CD4-positive, alpha-beta T cell treated with Interleukin-2 at 100 ng/mL for 4 hours (primary cell): ENCODE measurements at regions not wholly inside any gene's neighbourhood (a gene's known extent, or its start where the extent isn't known, plus 50 kb on each side); places are given as distances from the start of the nearest gene placed in this dataset.
"Not testable (repeated sequence)": the region's sequence is repeated elsewhere in the genome, so short reads cannot be mapped to it uniquely, and the experiment has no call there.

Source experiments
- DNase-seq: peaks from one replicate; pipeline ENCODE4 v3.0.0-alpha.2; 2020; ENCODE audit warnings: low spot score

DNA sequence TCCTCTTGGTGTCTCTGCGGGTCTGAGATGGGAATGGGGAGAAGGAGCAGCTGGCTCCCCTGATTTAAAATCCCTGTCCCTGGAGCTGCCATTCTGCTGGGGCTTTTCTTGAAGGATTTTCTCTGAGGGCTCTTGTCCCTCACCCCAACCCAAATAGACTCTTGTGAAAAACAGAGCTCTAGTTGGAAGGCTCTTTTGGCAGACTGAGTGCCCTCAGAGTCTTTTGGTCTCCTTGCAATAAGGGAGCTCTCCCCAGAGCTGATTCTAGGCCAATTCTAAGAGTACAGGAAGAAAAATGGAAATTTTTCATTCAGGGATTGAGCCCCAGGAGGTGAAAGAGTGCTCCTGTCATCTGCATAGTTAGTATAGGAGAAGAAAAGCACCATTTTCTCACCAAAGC, 238.3 kb downstream of the COG6 start:
- no peak for DNase-seq

DNA sequence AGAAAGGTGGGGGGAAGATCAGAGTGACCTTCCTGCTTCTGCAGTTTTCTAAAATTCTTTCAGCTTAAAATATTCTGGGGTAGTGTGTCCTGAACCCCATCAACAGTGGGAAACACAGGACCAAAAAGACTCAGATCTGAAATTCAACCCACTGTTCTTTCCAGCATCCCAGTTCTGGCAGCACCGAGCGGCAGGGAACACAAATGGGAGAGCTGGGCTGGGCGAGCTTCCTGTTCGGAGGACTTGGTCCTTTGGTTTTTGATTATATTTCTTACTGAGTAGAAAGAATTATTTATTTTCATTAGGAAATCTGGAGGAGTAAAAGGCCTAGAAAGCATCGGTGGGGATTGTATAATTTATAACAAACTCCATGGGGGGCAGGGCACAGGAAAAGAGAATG, 239.1 kb downstream of the COG6 start:
- no peak for DNase-seq

DNA sequence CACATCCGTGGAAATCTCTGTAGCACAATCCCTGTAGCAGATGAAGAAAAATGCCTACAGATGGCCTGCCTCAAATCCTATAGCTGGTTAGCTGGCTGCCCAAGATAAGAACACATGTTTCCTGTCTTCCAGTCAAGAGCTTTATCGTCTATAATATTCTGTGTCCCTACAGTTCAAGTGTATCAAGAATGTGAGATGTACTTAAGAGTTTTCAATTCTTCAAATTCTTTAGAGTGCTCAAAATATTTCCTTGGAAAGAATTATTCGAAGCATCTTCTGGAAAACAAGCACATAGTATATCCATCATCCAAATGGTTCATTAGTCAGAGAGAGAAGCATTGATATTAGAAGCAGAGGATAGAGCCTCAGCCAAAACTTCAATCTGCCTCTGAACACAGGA, 239.8 kb downstream of the COG6 start:
- DNase-seq = no peak

DNA sequence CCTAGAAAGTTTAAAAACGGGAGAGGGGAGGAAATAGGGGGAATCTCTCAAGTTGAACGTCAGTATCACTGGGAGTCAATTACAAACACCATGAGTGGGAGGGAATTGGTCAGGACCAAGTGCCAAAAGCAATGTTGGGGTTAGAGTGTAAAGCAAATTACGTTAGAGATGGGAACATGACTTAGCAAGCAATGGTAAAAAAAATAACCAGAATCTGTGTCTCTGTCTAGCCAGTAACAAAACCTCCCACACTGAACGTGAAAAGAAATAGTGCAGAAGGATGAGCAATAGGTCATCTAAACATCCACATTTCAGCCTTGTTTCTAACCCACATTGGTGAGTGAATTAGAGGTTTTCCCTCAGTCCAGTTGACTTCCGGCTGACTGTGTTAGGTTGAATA, 242.2 kb downstream of the COG6 start:
- DNase-seq = no peak

DNA sequence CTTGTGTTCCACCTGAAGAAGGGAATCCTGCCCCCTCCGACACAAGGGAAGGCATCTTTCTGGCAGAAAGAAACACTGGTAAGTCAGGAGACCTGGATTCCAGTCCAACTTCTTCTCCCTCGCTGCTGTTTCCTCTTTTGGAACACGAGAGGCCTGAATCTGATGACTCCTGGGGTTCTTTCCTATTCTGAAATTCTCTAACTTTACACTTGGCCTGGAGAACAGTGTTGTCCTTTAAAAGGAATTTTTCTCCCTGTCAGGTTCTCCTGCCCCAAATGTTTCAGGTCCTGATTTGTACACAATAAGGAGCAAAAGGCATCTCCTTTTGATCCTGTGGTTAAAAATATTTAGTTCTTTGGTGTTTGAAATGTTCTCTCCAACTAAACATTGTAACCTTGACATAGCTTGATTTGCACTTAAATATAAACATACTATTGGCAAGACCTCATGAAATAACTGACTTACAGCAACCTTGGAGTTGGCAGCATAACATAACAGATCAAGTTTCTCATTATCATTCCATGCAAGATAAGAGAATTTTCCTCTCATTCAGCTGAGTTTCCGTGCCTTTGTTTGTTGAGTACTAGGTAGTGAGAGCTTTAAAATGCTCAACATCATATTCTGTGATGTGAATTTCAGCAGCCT, 244.8 kb downstream of the COG6 start:
- DNase-seq = no peak

DNA sequence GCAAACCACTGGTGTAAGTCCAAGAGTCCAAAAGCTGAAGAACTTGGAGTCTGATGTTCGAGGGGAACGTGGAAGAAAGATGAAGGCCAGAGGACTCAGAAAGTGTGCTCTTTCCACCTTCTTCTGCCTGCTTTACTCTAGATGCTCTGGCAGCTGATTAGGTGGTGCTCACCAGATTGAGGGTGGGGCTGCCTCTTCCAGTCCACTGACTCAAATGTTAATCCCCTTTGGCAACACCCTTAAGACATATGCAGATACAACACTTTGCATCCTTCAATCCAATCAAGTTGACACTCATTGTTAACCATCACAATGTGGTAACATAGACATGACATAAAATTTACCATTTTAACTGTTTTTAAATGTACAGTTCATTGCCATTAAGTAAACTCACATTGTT, 249.5 kb downstream of the COG6 start:
- DNase-seq = no peak

DNA sequence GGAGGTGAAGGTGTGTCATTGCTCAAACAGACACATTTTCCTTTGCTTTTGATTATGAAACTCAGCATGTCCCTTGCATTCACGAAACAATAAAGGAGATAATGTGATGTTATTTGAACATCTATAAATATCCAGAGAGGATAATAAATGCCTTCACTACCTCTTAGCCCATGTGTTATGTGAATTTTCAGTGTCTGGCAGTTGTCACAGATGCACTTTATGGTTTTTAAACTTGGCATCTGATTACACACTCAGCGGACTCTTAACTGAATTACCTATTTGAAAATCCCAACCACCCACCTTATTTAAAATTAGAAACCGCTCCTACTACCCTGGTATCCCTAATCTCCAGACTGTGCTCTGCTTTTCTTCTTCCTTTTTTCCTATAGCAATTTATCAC, 254.2 kb downstream of the COG6 start:
- no peak for DNase-seq

DNA sequence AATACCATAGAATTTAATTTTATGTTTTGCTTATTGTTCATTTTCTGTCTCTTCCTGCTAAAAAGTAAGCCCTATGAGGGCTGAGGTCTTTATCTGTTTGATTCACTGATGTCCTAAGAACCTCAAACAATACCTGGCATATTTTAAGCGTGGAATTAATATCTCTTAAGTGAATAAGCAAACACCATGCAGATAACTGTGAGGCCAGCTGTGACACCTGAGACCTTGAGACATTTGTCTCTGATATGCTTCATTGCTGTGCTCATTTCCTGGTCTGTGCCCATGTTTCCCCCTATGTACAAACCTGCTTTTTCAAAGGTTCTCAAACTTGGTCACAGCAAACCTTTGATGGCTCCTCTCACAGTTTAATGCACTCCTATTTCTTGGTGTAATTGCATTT, 254.6 kb downstream of the COG6 start:
- no peak for DNase-seq

DNA sequence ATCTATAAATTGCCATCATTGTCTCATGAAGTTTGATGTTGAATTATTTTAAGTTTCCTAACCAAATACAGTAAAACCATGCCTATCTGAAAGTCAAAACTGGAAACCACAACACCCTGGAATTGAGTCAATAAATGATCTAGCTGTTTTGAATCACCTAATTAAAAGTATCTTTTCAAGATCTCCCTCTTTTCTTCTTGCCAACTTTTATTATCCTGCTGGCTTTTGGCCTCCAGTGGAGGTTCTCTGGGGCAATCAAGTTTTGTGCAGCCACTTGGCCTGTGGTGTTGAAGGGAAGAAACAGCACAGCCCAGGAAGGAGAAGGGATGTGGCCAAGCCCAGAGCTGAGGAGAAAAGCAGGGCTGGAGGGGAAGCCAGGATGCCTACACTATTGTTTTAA, 255.4 kb downstream of the COG6 start:
- no peak for DNase-seq

DNA sequence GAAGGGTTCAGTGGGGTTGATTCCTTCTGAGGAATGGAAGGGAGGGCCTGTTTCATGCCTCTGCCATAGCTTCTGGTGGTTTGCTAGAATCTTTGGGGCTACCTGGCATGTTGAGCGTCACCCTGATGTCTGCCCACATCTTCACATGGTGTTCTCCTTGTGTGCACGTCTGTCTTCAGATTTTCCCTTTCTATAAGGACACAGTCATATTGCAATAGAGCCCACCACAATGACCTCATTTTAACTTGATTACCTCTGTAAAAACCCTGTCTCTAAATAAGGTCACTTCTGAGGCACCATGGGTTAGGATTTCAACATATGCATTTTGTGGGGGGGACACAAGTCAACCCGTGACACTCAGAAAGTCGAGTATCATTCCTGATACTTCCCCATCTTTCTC, 257.9 kb downstream of the COG6 start:
- no peak for DNase-seq

DNA sequence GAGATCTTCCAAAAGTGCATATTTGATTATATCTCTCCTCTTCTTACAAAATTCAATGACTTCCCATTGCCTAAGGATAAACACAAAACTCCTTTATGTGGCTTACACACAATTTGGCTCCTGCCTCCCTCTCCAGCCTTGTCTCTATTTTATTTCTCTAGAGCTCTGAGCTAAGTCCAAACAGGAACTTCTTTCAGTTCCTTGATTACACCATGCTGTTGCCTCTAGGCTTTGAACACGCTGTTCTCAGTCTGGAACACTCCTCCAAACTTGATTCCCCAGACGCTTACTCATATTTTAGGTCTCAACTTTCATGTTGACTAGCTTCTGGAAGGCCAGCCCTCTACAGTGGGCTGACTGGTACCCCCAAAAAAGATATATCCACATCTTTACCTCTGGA, 258.5 kb downstream of the COG6 start:
- DNase-seq = no peak

DNA sequence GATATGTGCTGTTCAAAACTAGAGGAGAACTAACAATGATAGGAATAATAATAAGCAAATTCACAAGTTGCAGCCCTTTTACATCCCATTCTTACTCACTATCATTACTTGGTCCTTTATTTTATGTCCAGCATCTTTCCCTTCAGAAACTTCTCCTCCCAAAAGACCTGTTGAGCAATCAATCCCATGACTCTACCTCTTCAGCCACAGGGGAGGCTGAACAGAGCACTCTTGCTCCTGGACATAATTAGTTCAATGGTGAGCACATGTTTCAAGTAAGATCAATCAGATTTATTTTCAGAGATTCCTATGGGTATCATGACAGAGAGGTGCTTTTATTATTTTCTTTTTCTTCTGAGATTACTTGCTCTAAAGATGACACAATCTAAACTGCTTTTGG, 260.0 kb downstream of the COG6 start:
- DNase-seq = no peak

DNA sequence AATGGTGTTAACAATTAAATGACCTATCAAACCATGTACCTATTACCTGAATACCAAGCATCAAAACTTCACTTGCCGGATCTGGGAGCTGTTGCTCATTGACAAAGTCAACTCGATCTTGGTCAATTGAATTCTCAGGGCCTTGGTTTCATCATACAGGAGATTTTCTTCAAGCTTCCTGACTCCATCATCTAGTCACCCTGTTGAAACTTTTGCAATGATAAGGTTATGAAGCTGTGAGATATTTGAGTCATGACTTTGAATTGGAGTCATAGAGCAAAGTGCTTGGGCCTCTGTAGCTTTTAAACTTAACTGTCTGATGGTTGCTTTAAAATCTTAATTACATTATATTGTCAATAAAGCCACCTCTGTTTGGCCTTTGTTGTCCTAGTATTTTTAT, 260.9 kb downstream of the COG6 start:
- no peak for DNase-seq

DNA sequence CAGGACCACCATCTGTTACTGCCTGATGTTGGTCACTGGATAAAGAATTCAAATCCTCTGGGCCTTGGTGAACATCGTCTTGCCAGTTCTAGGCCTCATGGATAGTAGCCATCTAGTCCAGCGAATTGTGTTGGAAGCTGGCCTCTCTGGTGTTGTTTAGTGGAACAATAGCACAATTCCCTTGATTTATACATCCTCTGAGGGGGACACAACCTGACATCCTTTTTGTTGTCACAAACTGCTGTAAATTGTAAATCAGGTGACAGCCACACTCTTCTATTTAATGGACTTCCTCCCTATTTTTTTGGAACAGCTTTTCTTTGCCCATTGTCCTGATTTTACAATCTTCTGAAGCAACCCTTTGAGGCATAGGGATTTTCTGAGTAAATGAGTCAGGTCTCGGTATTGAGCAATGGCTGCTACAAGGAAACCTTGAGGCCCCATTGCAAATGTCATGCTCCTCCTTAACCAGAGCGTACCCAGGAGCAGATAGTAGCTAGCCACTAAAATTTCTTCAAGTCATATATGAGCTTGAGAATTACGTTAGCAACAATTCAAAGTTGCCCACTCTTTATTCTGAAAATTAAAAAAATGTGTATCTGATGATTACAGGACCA, 263.3 kb downstream of the COG6 start:
- DNase-seq = no peak

DNA sequence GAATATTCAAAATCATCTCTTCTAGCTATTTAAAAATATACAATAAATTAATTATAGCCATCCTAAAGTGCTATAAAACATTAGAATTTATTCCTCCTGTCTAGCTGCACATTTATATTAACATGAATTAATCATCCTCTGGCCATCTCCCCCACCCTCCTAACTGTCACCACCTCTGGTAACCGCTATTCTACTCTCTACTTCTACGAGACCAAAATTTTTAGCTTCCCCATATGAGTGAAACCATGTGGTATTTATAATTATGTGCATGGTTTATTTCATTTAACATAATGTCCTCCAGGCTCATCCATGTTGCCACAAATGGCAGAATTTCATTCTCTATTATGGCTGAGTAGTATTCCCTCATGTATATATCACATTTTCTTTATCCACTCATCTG, 265.2 kb downstream of the COG6 start:
- no peak for DNase-seq

DNA sequence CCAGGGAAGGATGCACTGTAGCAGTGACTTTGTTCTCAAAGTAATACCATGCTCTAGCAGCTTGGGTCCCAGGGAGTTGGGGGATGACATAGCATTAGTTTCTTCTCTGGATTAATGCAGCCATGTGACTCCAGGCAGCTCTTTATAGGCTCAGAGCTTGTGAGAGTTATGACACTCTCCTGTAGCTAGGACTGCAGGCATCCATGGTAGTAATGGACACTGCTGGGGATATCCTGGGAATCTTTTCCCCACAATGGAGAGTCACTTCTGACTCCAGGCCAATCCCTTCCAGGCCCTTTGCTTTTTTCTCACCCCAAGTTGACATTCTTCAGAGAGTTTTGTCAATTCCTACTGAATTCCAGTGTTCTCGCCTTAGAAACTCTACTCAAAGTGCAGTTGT, 270.9 kb downstream of the COG6 start:
- DNase-seq = no peak

DNA sequence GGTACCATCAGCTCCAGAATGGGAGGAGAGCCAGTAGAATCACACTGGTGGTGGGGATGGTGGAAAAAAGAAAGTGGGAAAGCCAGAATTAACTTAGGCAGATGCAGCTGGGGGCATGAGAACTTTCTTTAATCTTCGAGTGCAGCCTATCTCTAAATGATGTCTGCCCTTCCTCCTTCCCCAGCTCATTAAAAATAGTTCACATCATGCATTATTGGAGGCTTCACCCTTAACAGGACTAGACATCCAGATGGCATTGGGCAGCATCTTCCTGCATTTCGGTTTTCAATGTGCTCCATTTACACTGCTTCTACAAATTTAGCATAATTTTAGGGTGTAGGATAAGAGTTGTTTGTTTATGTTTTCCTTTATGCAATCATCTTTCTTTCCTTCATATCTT, 272.8 kb downstream of the COG6 start:
- no peak for DNase-seq

DNA sequence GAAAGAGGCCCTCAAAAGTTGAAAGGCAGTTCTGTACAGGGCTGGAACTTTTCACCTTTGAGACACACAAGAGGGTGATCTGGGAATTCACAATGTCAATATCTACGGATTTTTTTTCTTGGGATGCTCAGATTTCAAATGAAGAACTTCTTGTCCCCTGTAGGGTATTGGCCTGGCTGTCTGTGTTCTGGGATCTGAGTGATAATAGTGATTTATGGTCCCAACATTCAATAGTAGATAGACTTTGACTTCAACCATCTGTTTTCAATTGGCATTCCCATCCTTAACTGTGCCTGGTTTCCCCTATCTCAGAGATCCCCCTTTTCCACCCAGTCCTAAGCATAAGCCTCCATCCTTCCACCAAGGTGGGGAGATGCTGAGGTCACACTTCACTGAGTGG, 274.1 kb downstream of the COG6 start:
- DNase-seq = no peak

DNA sequence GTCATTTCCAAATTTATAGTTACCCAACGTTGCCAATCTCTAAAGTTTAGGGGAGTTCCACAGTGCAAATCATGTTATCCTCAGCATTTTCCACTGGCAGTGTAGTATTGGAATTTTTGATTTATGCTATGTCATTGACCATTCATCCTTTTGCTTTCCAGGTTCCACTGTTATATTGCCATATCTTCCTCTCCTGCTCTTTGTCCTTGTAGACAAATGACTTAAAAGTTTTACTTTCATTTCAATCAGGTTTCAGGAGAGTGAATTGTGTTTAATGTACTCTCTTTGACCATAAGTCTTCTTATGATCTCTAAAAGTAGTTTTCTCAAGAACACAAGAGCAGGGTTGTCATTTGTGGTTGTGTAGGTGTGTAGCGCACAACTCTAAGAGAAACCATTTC, 274.6 kb downstream of the COG6 start:
- no peak for DNase-seq

DNA sequence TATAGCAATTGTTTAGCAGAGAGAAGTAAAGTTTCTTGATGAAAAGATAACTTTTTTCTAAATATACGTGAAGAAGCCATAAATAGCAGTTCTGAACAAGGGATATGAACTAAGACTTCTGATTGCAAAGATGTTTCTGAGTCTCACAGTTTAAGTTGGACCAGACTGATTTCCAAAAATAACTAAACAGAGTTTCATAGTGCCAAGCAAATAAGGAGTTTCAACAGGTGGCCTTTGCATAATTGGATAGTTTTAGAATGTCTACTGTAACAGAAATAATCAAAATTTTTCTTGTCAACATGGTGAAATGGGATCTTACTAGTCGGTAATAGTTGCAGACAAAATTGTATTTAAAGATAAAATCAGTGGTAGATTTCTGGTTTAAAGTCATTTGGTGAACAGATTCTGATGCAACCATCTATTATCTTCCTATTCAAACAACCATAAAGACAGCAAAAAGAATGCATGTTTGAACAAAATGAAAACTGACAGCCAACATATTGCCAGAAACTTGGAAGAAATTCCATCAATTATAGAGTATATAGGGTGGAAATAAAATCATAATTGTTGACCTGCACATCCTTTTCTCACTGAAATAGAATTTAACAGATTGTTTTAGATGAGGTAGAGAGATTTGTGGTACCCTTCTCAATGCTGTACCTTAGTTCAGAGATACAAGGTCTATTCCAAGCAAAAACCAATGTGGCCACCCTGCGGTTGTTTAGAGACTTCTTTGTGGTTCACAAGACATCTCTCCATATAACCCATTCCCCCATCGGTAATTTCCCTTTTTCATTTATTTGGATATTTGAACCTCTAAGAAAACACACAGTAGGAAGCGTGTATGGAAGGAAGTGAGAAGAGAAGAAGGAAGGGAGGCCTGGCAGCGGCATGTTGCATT, 275.3 kb downstream of the COG6 start:
- DNase-seq = no peak

DNA sequence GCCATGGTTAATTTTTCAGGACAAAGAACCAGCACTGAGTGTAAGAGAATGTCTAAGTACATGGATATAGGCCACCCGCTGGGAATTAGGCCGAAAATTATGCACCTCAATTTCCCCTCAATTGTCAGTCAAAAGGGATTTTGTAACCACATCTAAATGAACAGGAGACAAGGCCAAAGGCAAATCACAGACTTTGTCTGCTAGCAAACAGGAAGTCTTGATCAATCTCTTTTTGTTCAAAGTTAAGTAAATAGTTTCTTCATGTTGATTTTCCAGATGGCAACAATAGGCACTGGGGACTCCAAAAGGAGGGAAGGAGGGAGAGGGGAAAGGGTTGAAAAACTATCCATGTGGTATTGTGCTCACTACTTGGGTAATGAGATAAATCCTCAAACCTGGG, 276.0 kb downstream of the COG6 start:
- DNase-seq = no peak

DNA sequence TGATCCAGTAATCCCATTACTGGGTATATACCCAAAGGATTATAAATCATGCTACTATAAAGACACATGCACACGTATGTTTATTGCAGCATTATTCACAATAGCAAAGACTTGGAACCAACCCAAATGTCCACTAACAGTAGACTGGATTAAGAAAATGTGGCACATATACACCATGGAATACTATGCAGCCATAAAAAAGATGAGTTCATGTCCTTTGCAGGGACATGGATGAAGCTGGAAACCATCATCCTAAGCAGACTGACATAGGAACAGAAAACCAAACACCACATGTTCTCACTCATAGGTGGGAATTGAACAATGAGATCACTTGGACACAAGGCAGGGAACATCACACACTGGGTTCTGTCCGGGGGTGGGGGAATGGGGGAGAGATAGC, 277.1 kb downstream of the COG6 start:
- DNase-seq = not testable (repeated sequence)

DNA sequence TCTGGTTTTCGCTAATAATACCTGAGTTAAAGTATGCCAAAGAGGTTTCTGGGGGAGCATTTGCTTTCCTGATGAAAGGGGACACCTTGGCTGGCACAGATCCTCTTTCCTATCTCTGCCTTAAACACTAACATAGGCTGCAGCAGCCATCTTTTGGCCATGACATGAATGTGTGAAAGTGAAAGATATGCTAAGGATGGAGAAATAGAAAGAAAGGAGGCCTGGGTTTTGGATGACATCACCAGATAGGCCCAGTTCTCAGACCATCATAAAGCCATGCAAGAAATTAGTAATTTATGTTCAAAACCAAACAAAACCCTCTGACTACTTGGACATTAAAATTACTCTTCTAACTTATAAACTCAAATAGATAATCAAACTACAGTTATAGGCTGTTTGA, 279.7 kb downstream of the COG6 start:
- DNase-seq = no peak
